HFFc6 (cell line): ENCODE measurements at regions not wholly inside any gene's neighbourhood (a gene's known extent, or its start where the extent isn't known, plus 50 kb on each side); places are given as distances from the start of the nearest gene placed in this dataset.
"Not testable (repeated sequence)": the region's sequence is repeated elsewhere in the genome, so short reads cannot be mapped to it uniquely, and the experiment has no call there.

Experiments used
- DNase-seq: peaks from one replicate; pipeline ENCODE4 v3.0.0-alpha.2; 2018
- H3K27ac Mint-ChIP-seq: 2 replicates; pipeline ENCODE4 v1.8.0; 2020; ENCODE audit warnings: mild to moderate bottlenecking, mixed read lengths
- H3K27me3 Mint-ChIP-seq: 2 replicates; pipeline ENCODE4 v1.8.0; 2021; ENCODE audit warnings: mild to moderate bottlenecking, moderate library complexity, mixed read lengths; ENCODE audit not compliant: insufficient read depth
- H3K36me3 Mint-ChIP-seq: 2 replicates; pipeline ENCODE4 v1.8.0; 2021; ENCODE audit warnings: low read depth, mixed read lengths
- H3K4me1 Mint-ChIP-seq: 2 replicates; pipeline ENCODE4 v1.8.0; 2020; ENCODE audit warnings: low read depth, mixed read lengths
- H3K4me3 Mint-ChIP-seq: 2 replicates; pipeline ENCODE4 v1.8.0; 2020; ENCODE audit warnings: mild to moderate bottlenecking, moderate library complexity, mixed read lengths
- H3K9me3 Mint-ChIP-seq: 2 replicates; pipeline ENCODE4 v1.8.0; 2020; ENCODE audit warnings: mild to moderate bottlenecking, mixed read lengths
- CTCF ChIP-seq: fragments of 200-600 bp; sonication (generic); IDR thresholded peaks from 2 replicates; pipeline ENCODE4 v1.5.0; 2021; ENCODE audit warnings: antibody characterized with exemption, mild to moderate bottlenecking

DNA sequence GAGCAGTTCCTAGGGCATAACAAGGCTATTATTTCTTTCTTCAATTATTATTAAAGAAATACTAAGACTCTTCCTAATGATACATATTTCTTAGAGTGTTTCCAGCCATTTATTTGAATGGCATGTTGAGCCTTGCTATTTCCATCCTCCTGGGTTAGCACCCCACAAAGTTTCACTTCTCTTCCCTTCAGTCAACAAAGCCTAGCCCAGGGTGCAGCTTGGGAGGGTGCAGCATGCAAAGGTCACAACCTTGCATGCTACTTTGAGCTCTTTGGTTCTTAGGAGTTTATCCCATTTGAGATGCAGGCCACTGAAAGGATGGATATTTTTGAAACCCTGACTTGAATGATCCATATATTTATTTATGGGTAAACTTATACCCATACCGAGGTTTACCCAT, 454.4 kb upstream of the MEIS1 start:
- TF ChIP-seq CTCF, result no peak
- H3K9me3 Mint-ChIP-seq, result peaks cover 27% of the 10 kb centered on the region
- no peak overlapping the region for H3K4me3 Mint-ChIP-seq
- H3K27me3 Mint-ChIP-seq, result no peaks in the 10 kb centered on the region
- H3K36me3 Mint-ChIP-seq, result no peaks in the 10 kb centered on the region
- H3K4me1 Mint-ChIP-seq, result no peaks in the 10 kb centered on the region
- no peak overlapping the region for H3K27ac Mint-ChIP-seq
- no peak for DNase-seq

- Mint-ChIP-seq H3K4me1 (no peaks in the 10 kb centered on the region), H3K27me3 (no peaks in the 10 kb centered on the region), H3K9me3 (peaks cover 26% of the 10 kb centered on the region), H3K36me3 (no peaks in the 10 kb centered on the region), H3K27ac (no peak overlapping the region), H3K4me3 (no peak overlapping the region)
- DNase-seq, result no peak
- no peak for TF ChIP-seq CTCF
These were observed 455.5 kb upstream of the MEIS1 start for GRCh38 chr2:65979446-65979845.

GRCh38 chr2:65974067-65974723, 460.7 kb upstream of the MEIS1 start:
- no peak overlapping the region for H3K27ac Mint-ChIP-seq
- no peak for DNase-seq
- TF ChIP-seq CTCF, result peak; percentile 27; the same call in 1 of the 2 replicates
- H3K4me3 Mint-ChIP-seq, result no peak overlapping the region
- no peaks in the 10 kb centered on the region for H3K27me3 Mint-ChIP-seq
- no peaks in the 10 kb centered on the region for H3K4me1 Mint-ChIP-seq
- peaks cover 13% of the 10 kb centered on the region for H3K9me3 Mint-ChIP-seq
- H3K36me3 Mint-ChIP-seq, result no peaks in the 10 kb centered on the region

GRCh38 chr2:65969161-65969560, 465.8 kb upstream of the MEIS1 start:
- Mint-ChIP-seq H3K36me3 (0 out of 2 replicates have a peak, but pooled peaks cover 6% of the 10 kb centered on the region), H3K27ac (no peak overlapping the region), H3K4me1 (no peaks in the 10 kb centered on the region), H3K4me3 (no peak overlapping the region), H3K27me3 (no peaks in the 10 kb centered on the region), H3K9me3 (peaks cover 20% of the 10 kb centered on the region)
- no peak for TF ChIP-seq CTCF
- no peak for DNase-seq

- not testable (repeated sequence) for H3K36me3 Mint-ChIP-seq, H3K27ac Mint-ChIP-seq, H3K4me1 Mint-ChIP-seq, H3K27me3 Mint-ChIP-seq, H3K4me3 Mint-ChIP-seq, DNase-seq
- peaks cover 23% of the 10 kb centered on the region for H3K9me3 Mint-ChIP-seq
These were observed 471.6 kb upstream of the MEIS1 start for GRCh38 chr2:65963303-65963702.

GRCh38 chr2:65960953-65961352, 474.0 kb upstream of the MEIS1 start:
- no peak for TF ChIP-seq CTCF
- Mint-ChIP-seq H3K4me1 (no peaks in the 10 kb centered on the region), H3K4me3 (no peak overlapping the region), H3K9me3 (peaks cover 24% of the 10 kb centered on the region), H3K27ac (no peak overlapping the region), H3K36me3 (peaks cover 5% of the 10 kb centered on the region), H3K27me3 (no peaks in the 10 kb centered on the region; the same call in 1 of the 2 replicates)
- no peak for DNase-seq
